ENCODE measurements at regions not wholly inside any gene's neighbourhood (a gene's known extent, or its start where the extent isn't known, plus 50 kb on each side); places are given as distances from the start of the nearest gene placed in this dataset.

DNA sequence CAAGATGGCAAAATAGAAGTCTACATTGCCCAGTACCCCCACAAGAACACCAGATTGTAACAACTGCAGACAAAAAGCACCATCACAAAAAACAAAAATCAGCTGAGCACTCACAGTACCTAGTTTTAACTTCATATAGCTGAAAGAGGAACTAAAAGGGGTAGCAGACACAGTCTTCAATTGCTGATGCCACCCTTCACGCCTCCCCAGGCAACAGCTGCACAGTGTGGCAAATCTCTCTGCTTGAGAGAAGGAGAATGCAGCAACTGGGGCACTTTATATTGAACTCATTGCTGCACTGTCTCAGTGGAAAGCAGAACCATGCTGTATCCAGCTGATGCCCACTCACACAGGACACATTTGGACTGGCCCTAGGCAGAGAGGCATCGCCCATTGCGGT, 2714.5 kb upstream of the PCDH20 start:
- TF ChIP-seq EZH2phosphoT487 (IDR thresholded peaks at IDR 0.05; ENCODE audit: low read length), result no peak
- TF ChIP-seq, protein P1, sequence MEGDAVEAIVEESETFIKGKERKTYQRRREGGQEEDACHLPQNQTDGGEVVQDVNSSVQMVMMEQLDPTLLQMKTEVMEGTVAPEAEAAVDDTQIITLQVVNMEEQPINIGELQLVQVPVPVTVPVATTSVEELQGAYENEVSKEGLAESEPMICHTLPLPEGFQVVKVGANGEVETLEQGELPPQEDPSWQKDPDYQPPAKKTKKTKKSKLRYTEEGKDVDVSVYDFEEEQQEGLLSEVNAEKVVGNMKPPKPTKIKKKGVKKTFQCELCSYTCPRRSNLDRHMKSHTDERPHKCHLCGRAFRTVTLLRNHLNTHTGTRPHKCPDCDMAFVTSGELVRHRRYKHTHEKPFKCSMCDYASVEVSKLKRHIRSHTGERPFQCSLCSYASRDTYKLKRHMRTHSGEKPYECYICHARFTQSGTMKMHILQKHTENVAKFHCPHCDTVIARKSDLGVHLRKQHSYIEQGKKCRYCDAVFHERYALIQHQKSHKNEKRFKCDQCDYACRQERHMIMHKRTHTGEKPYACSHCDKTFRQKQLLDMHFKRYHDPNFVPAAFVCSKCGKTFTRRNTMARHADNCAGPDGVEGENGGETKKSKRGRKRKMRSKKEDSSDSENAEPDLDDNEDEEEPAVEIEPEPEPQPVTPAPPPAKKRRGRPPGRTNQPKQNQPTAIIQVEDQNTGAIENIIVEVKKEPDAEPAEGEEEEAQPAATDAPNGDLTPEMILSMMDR (IDR thresholded peaks at IDR 0.05; ENCODE audit: low read length), result no peak

Data from MM.1S (cell line).